HEK293 (cell line): ENCODE measurements at regions not wholly inside any gene's neighbourhood (a gene's known extent, or its start where the extent isn't known, plus 50 kb on each side); places are given as distances from the start of the nearest gene placed in this dataset.

Experiments used
- KLF16 ChIP-seq: fragments of 450-650 bp; formaldehyde crosslinking; IDR thresholded peaks from 2 replicates; pipeline ENCODE4 v1.5.1; 2017; ENCODE audit warnings: missing biosample characterization, missing genetic modification characterization
- ZBTB7A ChIP-seq: fragments of 450-650 bp; formaldehyde crosslinking; IDR thresholded peaks from 2 replicates; pipeline ENCODE4 v1.5.1; 2016; ENCODE audit warnings: low read depth, missing biosample characterization, missing genetic modification characterization
- ZNF48 ChIP-seq: fragments of 450-650 bp; formaldehyde crosslinking; IDR thresholded peaks from 2 replicates; pipeline ENCODE4 v1.5.1; 2016; ENCODE audit warnings: missing biosample characterization, missing genetic modification characterization
- ZNF645 ChIP-seq: fragments of 450-650 bp; formaldehyde crosslinking; IDR thresholded peaks from 2 replicates; pipeline ENCODE4; 2016; ENCODE audit warnings: missing biosample characterization, missing genetic modification characterization
- ZNF768 ChIP-seq: fragments of 450-650 bp; formaldehyde crosslinking; IDR thresholded peaks from 2 replicates; pipeline ENCODE4 v1.5.1; 2018; ENCODE audit warnings: missing biosample characterization, mild to moderate bottlenecking, missing genetic modification characterization
- TF ChIP-seq, protein P1 (sequence below): fragments of 450-650 bp; formaldehyde crosslinking; IDR thresholded peaks from 2 replicates; pipeline ENCODE4 v1.5.1; 2016; ENCODE audit warnings: missing biosample characterization, missing genetic modification characterization

DNA sequence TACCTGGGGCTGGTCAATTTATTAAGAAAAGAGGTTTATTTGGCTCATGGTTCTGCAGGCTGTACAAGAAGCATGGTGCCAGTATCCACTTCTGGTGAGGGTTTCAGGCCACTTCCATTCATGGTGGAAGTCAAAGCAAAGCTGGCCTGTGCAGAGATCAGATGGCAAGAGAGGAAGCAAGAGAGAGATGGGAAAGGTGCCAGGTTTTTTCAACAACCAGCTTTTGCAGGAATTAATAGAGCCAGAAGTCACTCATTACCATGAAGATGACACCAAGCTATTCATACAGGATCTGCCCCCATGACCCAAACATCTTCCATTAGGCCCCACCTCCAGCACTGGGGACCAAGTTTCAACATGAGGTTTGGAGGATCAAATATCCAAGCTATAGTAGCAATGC, 56.8 kb upstream of the ST3GAL5 start:
- TF ChIP-seq ZNF48 (no peak), KLF16 (tag by site-specific recombination) (no peak), ZBTB7A (tag by site-specific recombination) (no peak), ZNF645 (tag by site-specific recombination) (no peak), ZNF768 (tag by site-specific recombination) (no peak)
- TF ChIP-seq, protein P1, sequence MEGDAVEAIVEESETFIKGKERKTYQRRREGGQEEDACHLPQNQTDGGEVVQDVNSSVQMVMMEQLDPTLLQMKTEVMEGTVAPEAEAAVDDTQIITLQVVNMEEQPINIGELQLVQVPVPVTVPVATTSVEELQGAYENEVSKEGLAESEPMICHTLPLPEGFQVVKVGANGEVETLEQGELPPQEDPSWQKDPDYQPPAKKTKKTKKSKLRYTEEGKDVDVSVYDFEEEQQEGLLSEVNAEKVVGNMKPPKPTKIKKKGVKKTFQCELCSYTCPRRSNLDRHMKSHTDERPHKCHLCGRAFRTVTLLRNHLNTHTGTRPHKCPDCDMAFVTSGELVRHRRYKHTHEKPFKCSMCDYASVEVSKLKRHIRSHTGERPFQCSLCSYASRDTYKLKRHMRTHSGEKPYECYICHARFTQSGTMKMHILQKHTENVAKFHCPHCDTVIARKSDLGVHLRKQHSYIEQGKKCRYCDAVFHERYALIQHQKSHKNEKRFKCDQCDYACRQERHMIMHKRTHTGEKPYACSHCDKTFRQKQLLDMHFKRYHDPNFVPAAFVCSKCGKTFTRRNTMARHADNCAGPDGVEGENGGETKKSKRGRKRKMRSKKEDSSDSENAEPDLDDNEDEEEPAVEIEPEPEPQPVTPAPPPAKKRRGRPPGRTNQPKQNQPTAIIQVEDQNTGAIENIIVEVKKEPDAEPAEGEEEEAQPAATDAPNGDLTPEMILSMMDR (tag by site-specific recombination), result no peak
